K562 (cell line): ENCODE measurements at regions not wholly inside any gene's neighbourhood (a gene's known extent, or its start where the extent isn't known, plus 50 kb on each side); places are given as distances from the start of the nearest gene placed in this dataset.

Experiments
- MBD2 ChIP-seq: sonication (generic); IDR thresholded peaks from 2 replicates; pipeline ENCODE4 v1.6.1; 2016; ENCODE audit warnings: low read depth, borderline replicate concordance
- YY1 ChIP-seq, 3 experiments: IDR thresholded peaks; 2 replicates each; pipeline ENCODE4 v1.6.1; 2011; ENCODE audit warnings: low read length in 2 of 3, mild to moderate bottlenecking in 2 of 3, moderate library complexity in 2 of 3, borderline replicate concordance in 1 of 3, control low read depth in 1 of 3, low read depth in 1 of 3; ENCODE audit not compliant: insufficient read depth in 3 of 3, insufficient replicate concordance in 2 of 3, control insufficient read depth in 1 of 3, insufficient read length in 1 of 3; ENCODE audit errors: extremely low read depth in 1 of 3
- TF ChIP-seq, protein P1 (sequence below), 3 experiments: IDR thresholded peaks in 2 of 3; conservative IDR thresholded peaks in 1 of 3; 2 replicates each; pipeline ENCODE4 v1.5.1; 2011 to 2012; ENCODE audit warnings: low read length in 3 of 3, mild to moderate bottlenecking in 3 of 3, control low read depth in 2 of 3, improper control_type of control experiment in 1 of 3, inconsistent platforms in 1 of 3, low read depth in 1 of 3, mixed read lengths in 1 of 3, moderate library complexity in 1 of 3; ENCODE audit not compliant: insufficient read depth in 2 of 3

DNA sequence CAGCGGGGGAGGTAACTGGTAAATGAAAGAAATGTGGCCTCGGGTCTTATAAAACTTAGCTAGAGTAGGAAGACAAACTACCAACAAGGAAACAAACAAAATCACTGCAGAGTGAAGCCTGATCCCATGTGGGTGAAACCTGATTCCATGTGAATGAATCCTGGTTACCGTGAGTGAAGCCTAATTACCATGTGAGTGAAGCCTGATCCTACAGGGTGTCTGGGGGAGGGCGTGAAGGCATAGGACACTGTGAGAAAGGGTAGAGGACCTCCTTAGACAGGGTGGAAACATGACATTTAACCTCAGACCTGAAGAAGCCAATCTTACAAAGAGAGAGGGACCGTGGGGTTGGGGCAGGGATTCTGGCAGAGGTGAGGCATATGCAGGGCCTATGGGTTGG, 106.2 kb upstream of the USP47 start:
- TF ChIP-seq, protein P1, sequence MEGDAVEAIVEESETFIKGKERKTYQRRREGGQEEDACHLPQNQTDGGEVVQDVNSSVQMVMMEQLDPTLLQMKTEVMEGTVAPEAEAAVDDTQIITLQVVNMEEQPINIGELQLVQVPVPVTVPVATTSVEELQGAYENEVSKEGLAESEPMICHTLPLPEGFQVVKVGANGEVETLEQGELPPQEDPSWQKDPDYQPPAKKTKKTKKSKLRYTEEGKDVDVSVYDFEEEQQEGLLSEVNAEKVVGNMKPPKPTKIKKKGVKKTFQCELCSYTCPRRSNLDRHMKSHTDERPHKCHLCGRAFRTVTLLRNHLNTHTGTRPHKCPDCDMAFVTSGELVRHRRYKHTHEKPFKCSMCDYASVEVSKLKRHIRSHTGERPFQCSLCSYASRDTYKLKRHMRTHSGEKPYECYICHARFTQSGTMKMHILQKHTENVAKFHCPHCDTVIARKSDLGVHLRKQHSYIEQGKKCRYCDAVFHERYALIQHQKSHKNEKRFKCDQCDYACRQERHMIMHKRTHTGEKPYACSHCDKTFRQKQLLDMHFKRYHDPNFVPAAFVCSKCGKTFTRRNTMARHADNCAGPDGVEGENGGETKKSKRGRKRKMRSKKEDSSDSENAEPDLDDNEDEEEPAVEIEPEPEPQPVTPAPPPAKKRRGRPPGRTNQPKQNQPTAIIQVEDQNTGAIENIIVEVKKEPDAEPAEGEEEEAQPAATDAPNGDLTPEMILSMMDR (IDR thresholded peaks at IDR 0.05 in 2 of 3, conservative IDR thresholded peaks at IDR 0.05 in 1 of 3; ENCODE audit: insufficient read depth in 2 of 3, low read depth in 1 of 3, low read length in 3 of 3), result no peak
- TF ChIP-seq MBD2, result no peak
- no peak for TF ChIP-seq YY1 (IDR thresholded peaks at IDR 0.05; ENCODE audit: borderline replicate concordance in 1 of 3, control insufficient read depth in 1 of 3, extremely low read depth in 1 of 3, insufficient read depth in 3 of 3, insufficient read length in 1 of 3, insufficient replicate concordance in 2 of 3, low read depth in 1 of 3, low read length in 2 of 3)
